ENCODE measurements at regions not wholly inside any gene's neighbourhood (a gene's known extent, or its start where the extent isn't known, plus 50 kb on each side); places are given as distances from the start of the nearest gene placed in this dataset.

DNA sequence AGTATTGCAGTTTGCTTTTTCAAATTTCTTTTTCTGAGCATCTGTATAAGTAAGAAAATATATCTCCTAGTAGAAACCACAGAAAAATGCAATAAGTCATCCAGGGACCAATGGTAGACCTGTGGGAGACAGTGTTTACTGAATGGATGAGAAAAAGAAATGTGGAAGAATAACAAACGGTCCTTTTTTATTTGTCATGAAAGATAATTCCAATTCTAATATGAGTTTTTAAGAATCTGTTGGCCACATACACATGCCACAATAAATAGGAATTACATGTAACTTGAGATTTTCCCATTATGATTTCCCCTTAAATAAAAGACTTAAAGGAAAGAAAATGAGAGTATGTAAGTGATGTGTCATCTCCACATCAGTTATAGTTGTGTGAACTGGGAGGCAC, 107.7 kb upstream of the RAB27B start:
- TF ChIP-seq, protein P1, sequence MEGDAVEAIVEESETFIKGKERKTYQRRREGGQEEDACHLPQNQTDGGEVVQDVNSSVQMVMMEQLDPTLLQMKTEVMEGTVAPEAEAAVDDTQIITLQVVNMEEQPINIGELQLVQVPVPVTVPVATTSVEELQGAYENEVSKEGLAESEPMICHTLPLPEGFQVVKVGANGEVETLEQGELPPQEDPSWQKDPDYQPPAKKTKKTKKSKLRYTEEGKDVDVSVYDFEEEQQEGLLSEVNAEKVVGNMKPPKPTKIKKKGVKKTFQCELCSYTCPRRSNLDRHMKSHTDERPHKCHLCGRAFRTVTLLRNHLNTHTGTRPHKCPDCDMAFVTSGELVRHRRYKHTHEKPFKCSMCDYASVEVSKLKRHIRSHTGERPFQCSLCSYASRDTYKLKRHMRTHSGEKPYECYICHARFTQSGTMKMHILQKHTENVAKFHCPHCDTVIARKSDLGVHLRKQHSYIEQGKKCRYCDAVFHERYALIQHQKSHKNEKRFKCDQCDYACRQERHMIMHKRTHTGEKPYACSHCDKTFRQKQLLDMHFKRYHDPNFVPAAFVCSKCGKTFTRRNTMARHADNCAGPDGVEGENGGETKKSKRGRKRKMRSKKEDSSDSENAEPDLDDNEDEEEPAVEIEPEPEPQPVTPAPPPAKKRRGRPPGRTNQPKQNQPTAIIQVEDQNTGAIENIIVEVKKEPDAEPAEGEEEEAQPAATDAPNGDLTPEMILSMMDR (IDR thresholded peaks at IDR 0.05; ENCODE audit: insufficient read depth, low read length, poor library complexity, severe bottlenecking): no peak
- TF ChIP-seq EZH2phosphoT487 (conservative IDR thresholded peaks at IDR 0.05; ENCODE audit: low read length): no peak

Data from SU-DHL-6 (cell line).